K562 (cell line): ENCODE measurements at regions not wholly inside any gene's neighbourhood (a gene's known extent, or its start where the extent isn't known, plus 50 kb on each side); places are given as distances from the start of the nearest gene placed in this dataset.

ENCODE experiments used
- ATAC-seq: fragments of 200-7000 bp; cut with Tn5 transposase; 3 replicates; pipeline ENCODE4 v1.9.1; 2020; ENCODE audit warnings: moderate library complexity
- BruUV-seq: library from RNA; stranded (reverse); fragments of 400-500 nt; replicated peaks from 2 replicates; lab custom pipeline; 2021; lab: Mats Ljungman, UMichigan
- CTCF ChIA-PET: fragments of 300-600 bp; formaldehyde crosslinking; extraction: SDS; loops from one replicate; lab custom pipeline; 2021; ENCODE audit warnings: low intra/inter-chr PET ratio; lab: Yijun Ruan, JAX
- POLR2A ChIA-PET: fragments of 300-600, 350-650 bp; sonication (Branson Sonifier 250); formaldehyde crosslinking; extraction: SDS; loops from one replicate; lab custom pipeline; 2021; ENCODE audit warnings: antibody characterized with exemption, inconsistent platforms; lab: Yijun Ruan, JAX
- DNase-seq, 4 experiments: peaks; one replicate each; pipeline versions ENCODE4 v3.0.0 to v3.0.0-alpha.2; 2011 to 2018; ENCODE audit warnings: low spot score in 3 of 4, mixed read lengths in 3 of 4; ENCODE audit errors: extremely low read depth in 1 of 4
- FAIRE-seq: peaks from 2 replicates; lab custom pipeline; 2011; peaks lifted over from hg19 to GRCh38; lab: Jason Lieb, UNC
- H2AFZ ChIP-seq: 2 replicates; pipeline ENCODE4 v1.6.0; 2011; ENCODE audit warnings: low read depth, low read length, control low read depth, inconsistent platforms
- H3K27ac ChIP-seq: fragments of 200-600 bp; 3 replicates; pipeline ENCODE4 v1.8.0; 2011; ENCODE audit warnings: low read depth, mild to moderate bottlenecking, control low read depth, inconsistent platforms, low read length, moderate library complexity, mixed read lengths; ENCODE audit errors: extremely low read depth
- H3K27me3 ChIP-seq, 2 experiments: fragments of 300-600 bp in 1 of 2; 2 replicates in 1 of 2; 3 replicates in 1 of 2; pipeline versions ENCODE4 v1.6.0 to v1.8.0; 2011; ENCODE audit warnings: inconsistent platforms in 2 of 2, low read length in 2 of 2, mild to moderate bottlenecking in 1 of 2, mixed read lengths in 1 of 2, moderate library complexity in 1 of 2; ENCODE audit not compliant: control insufficient read depth in 2 of 2, insufficient read depth in 2 of 2
- H3K36me3 ChIP-seq: fragments of 300-600 bp; 3 replicates; pipeline ENCODE4 v1.8.0; 2011; ENCODE audit warnings: mild to moderate bottlenecking, low read length, inconsistent platforms; ENCODE audit not compliant: control insufficient read depth, insufficient read depth
- H3K4me1 ChIP-seq, 2 experiments: fragments of 200-600 bp in 1 of 2; replicated peaks in 1 of 2; 2 replicates in 1 of 2; 3 replicates in 1 of 2; pipeline versions ENCODE4 v1.5.1 to v1.8.0; 2011; ENCODE audit warnings: inconsistent platforms in 2 of 2, low read length in 2 of 2, mild to moderate bottlenecking in 1 of 2, mixed read lengths in 1 of 2, moderate library complexity in 1 of 2; ENCODE audit not compliant: control insufficient read depth in 2 of 2, insufficient read depth in 2 of 2
- H3K4me2 ChIP-seq: 2 replicates; pipeline ENCODE4 v1.6.1; 2011; ENCODE audit warnings: low read length, control low read depth, inconsistent platforms, mixed read lengths; ENCODE audit not compliant: insufficient read depth
- H3K4me3 ChIP-seq: fragments of 200-600 bp; sonication (generic), shearing (Covaris generic); 2 replicates; pipeline ENCODE4 v1.5.1; 2016; ENCODE audit warnings: control low read depth, inconsistent platforms
- H3K79me2 ChIP-seq: fragments of 200-600 bp; 3 replicates; pipeline ENCODE4 v1.8.0; 2011; ENCODE audit warnings: low read length, inconsistent platforms; ENCODE audit not compliant: control insufficient read depth, insufficient read depth
- H3K9ac ChIP-seq, 2 experiments: 2 replicates each; pipeline versions ENCODE4 v1.6.0 to v1.6.1; 2011; ENCODE audit warnings: low read depth in 2 of 2, low read length in 2 of 2, control low read depth in 1 of 2, inconsistent platforms in 1 of 2, mild to moderate bottlenecking in 1 of 2, mixed read lengths in 1 of 2; ENCODE audit not compliant: insufficient read depth in 1 of 2
- H3K9me1 ChIP-seq: one replicate; pipeline ENCODE4 v1.6.0; 2011; ENCODE audit warnings: inconsistent platforms, mild to moderate bottlenecking, low read length, moderate library complexity; ENCODE audit not compliant: control insufficient read depth, insufficient read depth
- H3K9me3 ChIP-seq: replicated peaks from 2 replicates; pipeline ENCODE4 v1.5.1; 2011; ENCODE audit warnings: low read depth, low read length, inconsistent platforms; ENCODE audit not compliant: control insufficient read depth, insufficient read depth
- H4K20me1 ChIP-seq: replicated peaks from 2 replicates; pipeline ENCODE4 v1.6.1; 2011; ENCODE audit warnings: low read length, inconsistent platforms, mixed read lengths; ENCODE audit not compliant: control insufficient read depth, insufficient read depth
- ARID3B ChIP-seq: fragments of 250-450 bp; sonication (Bioruptor Pico); IDR thresholded peaks from 2 replicates; pipeline ENCODE4 v1.4.0; 2020; ENCODE audit warnings: borderline replicate concordance
- BMI1 ChIP-seq: fragments of 150-350 bp; IDR thresholded peaks from 2 replicates; pipeline ENCODE4 v1.6.1; 2014; ENCODE audit warnings: low read length
- BRF2 ChIP-seq: IDR thresholded peaks from 3 replicates; pipeline ENCODE4 v1.6.1; 2011; ENCODE audit warnings: borderline replicate concordance, mild to moderate bottlenecking; ENCODE audit not compliant: insufficient read length, insufficient read depth
- EP300 ChIP-seq: IDR thresholded peaks from 2 replicates; pipeline ENCODE4 v1.6.1; 2012; ENCODE audit warnings: low read length, improper control_type of control experiment
- FOXJ2 ChIP-seq: fragments of 200-800 bp; sonication (Bioruptor generic); IDR thresholded peaks from 2 replicates; pipeline ENCODE4 v1.6.1; 2016; ENCODE audit warnings: missing genetic modification characterization, missing compliant biosample characterization
- FOXP1 ChIP-seq: sonication (generic); formaldehyde crosslinking; IDR thresholded peaks from 2 replicates; pipeline ENCODE4 v1.8.0; 2022; ENCODE audit warnings: mild to moderate bottlenecking, missing genetic modification reagents
- HES1 ChIP-seq: fragments of 450-650 bp; IDR thresholded peaks from 2 replicates; pipeline ENCODE4 v1.6.1; 2016; ENCODE audit warnings: low read depth, mild to moderate bottlenecking, moderate library complexity
- KDM1A ChIP-seq, 2 experiments: fragments of 450-650 bp; IDR thresholded peaks; 2 replicates each; pipeline ENCODE4 v1.6.1; 2016; ENCODE audit warnings: mild to moderate bottlenecking in 2 of 2
- LCOR ChIP-seq: sonication (generic); formaldehyde crosslinking; IDR thresholded peaks from 2 replicates; pipeline ENCODE4 v1.8.0; 2022; ENCODE audit warnings: mild to moderate bottlenecking, missing genetic modification reagents
- MECOM ChIP-seq: fragments of 250-450 bp; sonication (Bioruptor Pico); IDR thresholded peaks from 2 replicates; pipeline ENCODE4 v1.8.0; 2022; ENCODE audit warnings: inconsistent platforms
- NRF1 ChIP-seq, 2 experiments: fragments of 450-650 bp; IDR thresholded peaks in 1 of 2; conservative IDR thresholded peaks in 1 of 2; 2 replicates each; pipeline ENCODE4 v1.6.1; 2014; ENCODE audit warnings: mild to moderate bottlenecking in 2 of 2
- RBM14 ChIP-seq: fragments of 200-400 bp; formaldehyde crosslinking; IDR thresholded peaks from 2 replicates; pipeline ENCODE4 v1.6.1; 2018; ENCODE audit warnings: low read depth, mild to moderate bottlenecking, low read length, moderate library complexity, borderline replicate concordance; ENCODE audit not compliant: insufficient read depth
- SLC30A9 ChIP-seq: fragments of 250-450 bp; sonication (Bioruptor Pico); IDR thresholded peaks from 2 replicates; pipeline ENCODE4 v1.8.0; 2022; ENCODE audit warnings: mild to moderate bottlenecking, moderate library complexity
- SMARCC2 ChIP-seq: fragments of 450-650 bp; IDR thresholded peaks from 2 replicates; pipeline ENCODE4 v1.6.1; 2017; ENCODE audit warnings: antibody characterized with exemption, moderate library complexity, mild to moderate bottlenecking, low read depth
- U2AF1 ChIP-seq: fragments of 200-400 bp; formaldehyde crosslinking; optimal IDR thresholded peaks from 2 replicates; pipeline ENCODE3; 2017; ENCODE audit warnings: mild to moderate bottlenecking, low read depth, low read length, moderate library complexity
- ZKSCAN1 ChIP-seq: fragments of 150-350 bp; IDR thresholded peaks from 2 replicates; pipeline ENCODE4 v1.6.1; 2016; ENCODE audit warnings: low read depth, low read length
- ZNF263 ChIP-seq: sonication (generic); formaldehyde crosslinking; IDR thresholded peaks from 2 replicates; pipeline ENCODE4 v1.8.0; 2022; ENCODE audit warnings: mild to moderate bottlenecking, missing genetic modification reagents, borderline replicate concordance
- ZNF699 ChIP-seq: fragments of 250-450 bp; sonication (Bioruptor Pico); IDR thresholded peaks from 2 replicates; pipeline ENCODE4 v1.8.0; 2021; ENCODE audit warnings: mild to moderate bottlenecking, moderate library complexity; ENCODE audit not compliant: insufficient replicate concordance
- in situ Hi-C: fragments of 300-500 bp; cut with MboI; formaldehyde crosslinking; loops from 4 replicates; pipeline ENCODE4 v1.15.0; 2018; ENCODE audit warnings: inconsistent platforms, mixed read lengths
- intact Hi-C: fragments of 100-400 bp; cut with micrococcal nuclease; formaldehyde crosslinking; loops from 2 replicates; pipeline ENCODE4 v1.14.2; 2022
- TF ChIP-seq, protein P1 (sequence below): sonication (generic); formaldehyde crosslinking; IDR thresholded peaks from 2 replicates; pipeline ENCODE4 v1.8.0; 2022; ENCODE audit warnings: mild to moderate bottlenecking, missing genetic modification reagents

DNA sequence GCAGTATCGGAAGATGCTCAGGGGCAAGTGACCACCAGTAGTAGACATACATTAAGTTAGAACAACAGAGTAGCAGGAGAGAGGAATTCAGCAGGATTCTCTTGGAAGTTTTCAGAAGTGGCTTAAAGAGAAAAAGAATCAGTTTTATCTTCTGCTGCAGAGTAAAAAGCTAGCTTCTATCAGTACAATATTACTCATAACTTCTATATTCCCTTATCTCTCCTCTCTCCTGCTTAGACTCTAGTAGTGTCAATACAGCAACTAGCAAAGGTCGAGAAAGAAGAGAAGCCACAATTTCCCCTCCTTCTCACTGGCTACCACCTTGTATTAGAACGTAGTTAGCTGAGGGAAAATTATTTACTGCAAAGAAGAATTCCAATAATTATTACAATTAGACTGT, 539.7 kb downstream of the DIPK2A start (continued):
- TF ChIP-seq ARID3B (CRISPR knock-in tag): no peak
- TF ChIP-seq, all 486 proteins: peak for 0

- Histone ChIP-seq H3K27me3 (no peaks in the 10 kb centered on the region), H3K9me1 (no peaks in the 10 kb centered on the region), H3K4me1 (no peaks in the 10 kb centered on the region), H3K9me3 (no peaks in the 10 kb centered on the region), H3K79me2 (no peaks in the 10 kb centered on the region), H4K20me1 (no peaks in the 10 kb centered on the region), H2AFZ (no peak overlapping the region), H3K36me3 (no peaks in the 10 kb centered on the region), H3K9ac (no peak overlapping the region), H3K4me2 (no peak overlapping the region), H3K27ac (no peak overlapping the region), H3K4me3 (no peak overlapping the region)
- BruUV-seq: no TSS peak
- DNase-seq (no peak), ATAC-seq (no peak), FAIRE-seq (no peak)
- intact Hi-C loops (no loop called here), in situ Hi-C loops (no loop called here)
- ChIA-PET CTCF (interaction anchor here (0.6 kb wide), 1 partner anchor 225 kb away, joined by 3 read pairs; no protein-coding TSS in a partner anchor), POLR2A (no interaction called here)
- TF ChIP-seq NRF1 (conservative IDR thresholded peaks at IDR 0.05 in 1 of 2, IDR thresholded peaks at IDR 0.05 in 1 of 2) (no peak), EP300 (no peak), HES1 (no peak), BMI1 (no peak), ZNF263 (CRISPR knock-in tag) (no peak), LCOR (CRISPR knock-in tag) (no peak), FOXJ2 (tag) (no peak), FOXP1 (CRISPR knock-in tag) (no peak), MECOM (CRISPR knock-in tag) (no peak), RBM14 (no peak), KDM1A (IDR thresholded peaks at IDR 0.05) (no peak), SLC30A9 (CRISPR knock-in tag) (no peak), ZNF699 (CRISPR knock-in tag) (no peak), U2AF1 (no peak), ZKSCAN1 (no peak), BRF2 (no peak), SMARCC2 (no peak)
- TF ChIP-seq, protein P1, sequence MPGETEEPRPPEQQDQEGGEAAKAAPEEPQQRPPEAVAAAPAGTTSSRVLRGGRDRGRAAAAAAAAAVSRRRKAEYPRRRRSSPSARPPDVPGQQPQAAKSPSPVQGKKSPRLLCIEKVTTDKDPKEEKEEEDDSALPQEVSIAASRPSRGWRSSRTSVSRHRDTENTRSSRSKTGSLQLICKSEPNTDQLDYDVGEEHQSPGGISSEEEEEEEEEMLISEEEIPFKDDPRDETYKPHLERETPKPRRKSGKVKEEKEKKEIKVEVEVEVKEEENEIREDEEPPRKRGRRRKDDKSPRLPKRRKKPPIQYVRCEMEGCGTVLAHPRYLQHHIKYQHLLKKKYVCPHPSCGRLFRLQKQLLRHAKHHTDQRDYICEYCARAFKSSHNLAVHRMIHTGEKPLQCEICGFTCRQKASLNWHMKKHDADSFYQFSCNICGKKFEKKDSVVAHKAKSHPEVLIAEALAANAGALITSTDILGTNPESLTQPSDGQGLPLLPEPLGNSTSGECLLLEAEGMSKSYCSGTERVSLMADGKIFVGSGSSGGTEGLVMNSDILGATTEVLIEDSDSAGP (CRISPR knock-in tag): no peak
Measured at GRCh38 chr3:144516026-144516425, 544.4 kb downstream of the DIPK2A start.
